ENCODE measurements at regions not wholly inside any gene's neighbourhood (a gene's known extent, or its start where the extent isn't known, plus 50 kb on each side); places are given as distances from the start of the nearest gene placed in this dataset.

DNA sequence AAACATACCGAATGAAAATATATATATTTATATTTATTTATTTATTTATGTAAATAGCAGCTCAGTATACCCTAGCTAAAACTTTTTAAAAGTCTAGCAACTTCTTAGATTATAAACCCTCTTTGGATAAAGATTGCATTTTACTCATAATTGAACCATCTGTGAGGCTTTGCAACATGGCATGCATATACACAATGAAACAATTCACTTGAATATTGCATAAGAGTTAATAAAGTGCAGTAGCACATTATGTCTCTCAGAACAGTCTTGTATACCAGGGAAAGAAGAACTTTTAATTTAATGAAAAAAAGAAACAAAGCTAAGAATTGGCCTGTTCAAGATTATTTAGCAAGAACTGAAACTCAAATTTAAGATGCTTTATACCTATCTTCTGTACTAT, 1363.9 kb upstream of the ADGRL2 start:
- TF ChIP-seq POLR2AphosphoS5 (IDR thresholded peaks at IDR 0.05), result no peak
- TF ChIP-seq, protein P1, sequence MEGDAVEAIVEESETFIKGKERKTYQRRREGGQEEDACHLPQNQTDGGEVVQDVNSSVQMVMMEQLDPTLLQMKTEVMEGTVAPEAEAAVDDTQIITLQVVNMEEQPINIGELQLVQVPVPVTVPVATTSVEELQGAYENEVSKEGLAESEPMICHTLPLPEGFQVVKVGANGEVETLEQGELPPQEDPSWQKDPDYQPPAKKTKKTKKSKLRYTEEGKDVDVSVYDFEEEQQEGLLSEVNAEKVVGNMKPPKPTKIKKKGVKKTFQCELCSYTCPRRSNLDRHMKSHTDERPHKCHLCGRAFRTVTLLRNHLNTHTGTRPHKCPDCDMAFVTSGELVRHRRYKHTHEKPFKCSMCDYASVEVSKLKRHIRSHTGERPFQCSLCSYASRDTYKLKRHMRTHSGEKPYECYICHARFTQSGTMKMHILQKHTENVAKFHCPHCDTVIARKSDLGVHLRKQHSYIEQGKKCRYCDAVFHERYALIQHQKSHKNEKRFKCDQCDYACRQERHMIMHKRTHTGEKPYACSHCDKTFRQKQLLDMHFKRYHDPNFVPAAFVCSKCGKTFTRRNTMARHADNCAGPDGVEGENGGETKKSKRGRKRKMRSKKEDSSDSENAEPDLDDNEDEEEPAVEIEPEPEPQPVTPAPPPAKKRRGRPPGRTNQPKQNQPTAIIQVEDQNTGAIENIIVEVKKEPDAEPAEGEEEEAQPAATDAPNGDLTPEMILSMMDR (IDR thresholded peaks at IDR 0.05), result no peak
- TF ChIP-seq EP300 (IDR thresholded peaks at IDR 0.05), result no peak
